ENCODE measurements at regions not wholly inside any gene's neighbourhood (a gene's known extent, or its start where the extent isn't known, plus 50 kb on each side); places are given as distances from the start of the nearest gene placed in this dataset.

GRCh38 chr9:108290839-108291585 is 564.8 kb downstream of the ACTL7B start:
- H3K36me3 ChIP-seq: no peaks in the 10 kb centered on the region
- no peaks in the 10 kb centered on the region; the same call in 1 of the 2 replicates for H3K9me3 ChIP-seq
- no peak overlapping the region for H3K4me3 ChIP-seq
- no peak for DNase-seq
- no peaks in the 10 kb centered on the region for H3K27me3 ChIP-seq

DNA sequence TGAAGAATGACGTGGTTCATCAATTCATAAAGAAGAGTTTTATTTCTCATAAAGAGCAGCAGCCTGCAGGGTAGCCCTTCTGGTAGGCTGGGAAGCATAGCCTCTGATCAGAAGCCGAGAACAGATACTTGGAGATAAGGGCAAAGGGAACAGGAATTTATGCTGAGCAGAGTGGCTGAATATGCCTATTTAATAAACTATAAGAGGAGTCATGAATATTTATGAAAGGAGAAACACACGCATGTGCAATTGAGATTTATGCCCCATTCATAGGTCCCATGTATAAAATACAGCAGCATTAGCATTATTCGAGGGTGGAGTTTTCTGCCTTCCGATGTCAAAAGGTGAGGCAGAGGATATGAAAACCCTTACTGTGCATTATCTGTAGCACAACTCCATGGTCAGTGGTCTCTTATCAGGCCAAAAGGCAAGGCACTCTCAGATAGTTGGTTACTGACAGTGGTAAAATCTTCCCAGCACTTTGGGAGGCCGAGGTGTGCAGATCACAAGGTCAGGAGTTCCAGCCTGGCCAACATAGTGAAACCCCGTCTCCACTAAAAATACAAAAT is 569.1 kb downstream of the ACTL7B start:
- Histone ChIP-seq H3K27me3 (no peaks in the 10 kb centered on the region), H3K9me3 (no peaks in the 10 kb centered on the region), H3K36me3 (no peaks in the 10 kb centered on the region), H3K4me3 (no peak overlapping the region)
- DNase-seq: no peak

GRCh38 chr9:108283696-108284095 is 572.1 kb downstream of the ACTL7B start:
- H3K9me3 ChIP-seq: no peaks in the 10 kb centered on the region; the same call in 1 of the 2 replicates

DNA sequence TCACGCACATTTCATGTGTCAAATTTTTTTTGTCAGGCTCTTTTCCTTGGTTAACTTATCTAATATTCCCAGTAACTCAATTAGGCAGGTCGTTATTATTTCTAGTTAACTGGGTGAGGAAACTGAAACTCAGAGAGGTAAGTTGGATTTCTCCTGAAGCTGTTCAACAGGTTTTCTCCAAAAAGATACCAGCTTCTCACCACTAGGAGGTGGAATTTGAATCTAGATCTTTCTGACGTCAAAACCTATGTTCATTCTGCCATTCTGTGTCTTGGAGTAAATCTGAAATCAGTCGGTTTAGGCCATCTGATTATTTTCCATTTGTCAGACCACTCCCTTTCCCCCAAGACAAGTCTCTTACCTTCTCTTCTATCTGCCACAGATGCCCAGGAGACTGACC is 572.9 kb downstream of the ACTL7B start:
- no peak for DNase-seq

More at GRCh38 chr9:108283696-108284095, 572.1 kb downstream of the ACTL7B start:
- no peak for DNase-seq
- no peaks in the 10 kb centered on the region for H3K36me3 ChIP-seq
- no peak overlapping the region for H3K4me3 ChIP-seq
- H3K27me3 ChIP-seq: no peaks in the 10 kb centered on the region

GRCh38 chr9:108281696-108282095 is 574.1 kb downstream of the ACTL7B start:
- H3K36me3 ChIP-seq: no peaks in the 10 kb centered on the region
- H3K27me3 ChIP-seq: no peaks in the 10 kb centered on the region
- H3K4me3 ChIP-seq: no peak overlapping the region
- DNase-seq: no peak
- H3K9me3 ChIP-seq: no peaks in the 10 kb centered on the region; the same call in 1 of the 2 replicates

More for the DNA sequence above, 572.9 kb downstream of the ACTL7B start:
- H3K4me3 ChIP-seq: no peak overlapping the region
- no peaks in the 10 kb centered on the region for H3K36me3 ChIP-seq
- no peaks in the 10 kb centered on the region for H3K27me3 ChIP-seq
- H3K9me3 ChIP-seq: no peaks in the 10 kb centered on the region; the same call in 1 of the 2 replicates

DNA sequence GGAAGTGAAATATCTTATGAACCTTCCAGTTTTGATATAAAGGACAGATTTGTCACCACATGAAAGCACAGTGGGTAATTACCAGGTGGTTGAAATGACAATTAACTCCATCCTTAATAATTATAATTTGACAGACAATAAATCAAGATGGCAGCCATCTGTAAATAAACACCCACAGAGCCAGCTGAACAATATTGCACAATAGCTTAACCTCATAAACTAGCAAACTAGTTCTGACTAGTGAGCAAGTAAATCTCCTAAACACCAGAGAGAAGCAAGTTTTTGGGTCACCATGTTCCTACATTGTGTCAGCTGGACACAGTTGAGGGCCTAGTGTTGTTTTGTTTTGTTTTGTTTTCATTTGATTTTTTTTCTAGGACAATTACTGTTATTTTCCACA is 577.4 kb downstream of the ACTL7B start:
- Histone ChIP-seq H3K36me3 (no peaks in the 10 kb centered on the region), H3K9me3 (no peaks in the 10 kb centered on the region; the same call in 1 of the 2 replicates), H3K27me3 (no peaks in the 10 kb centered on the region), H3K4me3 (no peak overlapping the region)
- no peak for DNase-seq

GRCh38 chr9:108277216-108277615 is 578.6 kb downstream of the ACTL7B start:
- H3K27me3 ChIP-seq: no peaks in the 10 kb centered on the region
- DNase-seq: no peak
- no peaks in the 10 kb centered on the region for H3K36me3 ChIP-seq
- H3K4me3 ChIP-seq: no peak overlapping the region
- no peaks in the 10 kb centered on the region; the same call in 1 of the 2 replicates for H3K9me3 ChIP-seq

DNA sequence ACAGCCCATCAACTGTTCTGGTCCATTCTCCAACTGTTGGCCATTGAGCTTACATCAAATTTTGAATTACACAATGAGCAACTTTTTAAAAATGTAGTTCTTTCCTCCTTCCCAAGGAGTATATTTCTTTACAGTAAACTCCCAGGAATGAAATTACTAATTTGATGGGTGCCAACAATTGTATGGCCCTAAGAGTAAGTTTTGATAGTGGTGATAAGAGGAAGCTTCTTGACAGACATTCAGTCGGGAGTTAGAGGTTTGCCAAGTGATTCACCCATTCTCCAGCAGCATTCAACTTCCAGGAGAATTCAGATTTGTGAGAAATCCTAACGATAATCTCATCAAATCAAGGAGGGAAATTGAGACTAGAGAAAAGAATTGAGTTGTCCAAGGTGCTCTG is 579.9 kb downstream of the ACTL7B start:
- peak; percentile 7 for DNase-seq
- no peaks in the 10 kb centered on the region for H3K27me3 ChIP-seq
- no peak overlapping the region for H3K4me3 ChIP-seq
- H3K36me3 ChIP-seq: no peaks in the 10 kb centered on the region
- no peaks in the 10 kb centered on the region for H3K9me3 ChIP-seq

DNA sequence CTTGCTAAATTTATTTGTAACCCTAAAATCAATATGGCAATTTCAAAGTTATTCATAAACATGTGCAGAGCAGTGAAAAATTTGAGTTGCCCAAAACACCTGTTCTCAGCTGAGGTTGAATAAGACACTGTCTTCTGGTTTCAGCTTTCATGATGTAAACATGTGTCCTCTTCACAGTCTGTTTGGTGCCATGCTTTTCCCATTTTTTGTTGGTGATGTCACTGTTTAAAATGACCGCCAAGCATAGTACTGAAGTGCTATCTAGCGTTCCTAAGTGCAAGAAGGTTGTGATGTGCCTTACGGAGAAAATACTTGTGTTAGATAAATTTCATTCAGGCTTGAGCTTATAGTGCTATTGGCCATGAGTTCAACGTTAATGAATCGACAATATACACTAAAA is 580.8 kb downstream of the ACTL7B start:
- Histone ChIP-seq H3K27me3 (no peaks in the 10 kb centered on the region), H3K36me3 (no peaks in the 10 kb centered on the region), H3K4me3 (no peak overlapping the region), H3K9me3 (no peaks in the 10 kb centered on the region)
- DNase-seq: no peak

- no peak overlapping the region for H3K4me3 ChIP-seq
- no peaks in the 10 kb centered on the region for H3K27me3 ChIP-seq
- DNase-seq: no peak
- H3K9me3 ChIP-seq: no peaks in the 10 kb centered on the region
- H3K36me3 ChIP-seq: no peaks in the 10 kb centered on the region
Measured at GRCh38 chr9:108273988-108274387, 581.8 kb downstream of the ACTL7B start.

- Histone ChIP-seq H3K4me3 (no peak overlapping the region), H3K9me3 (no peaks in the 10 kb centered on the region), H3K36me3 (no peaks in the 10 kb centered on the region), H3K27me3 (no peaks in the 10 kb centered on the region)
- DNase-seq: peak; percentile 44
Measured at GRCh38 chr9:108272349-108272899, 583.4 kb downstream of the ACTL7B start.

DNA sequence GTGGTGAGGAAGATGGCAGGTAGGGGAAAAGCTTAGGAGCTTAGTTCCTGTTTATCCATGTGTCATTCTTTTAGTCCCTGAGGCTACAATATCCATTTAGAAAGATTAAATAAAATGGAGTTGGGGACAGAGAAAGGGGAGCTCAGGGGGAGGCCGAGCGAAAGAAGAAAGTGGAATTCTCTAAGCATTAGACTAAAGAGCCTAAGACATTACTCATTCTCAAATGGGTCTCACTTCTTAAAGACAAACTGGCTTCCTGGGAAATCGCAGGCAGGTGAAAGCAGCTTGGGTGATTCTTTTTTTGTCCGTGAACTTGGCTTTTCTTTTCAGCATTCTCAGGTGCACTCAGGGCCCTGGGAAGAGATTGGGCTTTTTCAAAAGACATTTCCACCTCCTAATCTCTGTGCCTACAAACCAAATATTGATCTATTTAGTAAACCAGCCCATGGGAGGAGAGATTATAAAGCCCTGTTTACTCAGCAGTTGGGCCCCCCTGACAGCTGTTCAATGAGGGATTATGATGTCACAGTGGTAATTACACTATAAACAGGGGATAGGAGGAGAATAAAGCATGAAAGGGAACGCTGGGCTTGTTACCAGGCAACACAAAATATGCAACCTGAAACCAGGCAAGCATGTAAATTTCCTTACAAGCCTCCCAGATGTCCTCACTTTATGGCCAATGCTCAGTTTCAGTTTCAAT is 584.0 kb downstream of the ACTL7B start:
- Histone ChIP-seq H3K27me3 (no peaks in the 10 kb centered on the region), H3K4me3 (no peak overlapping the region), H3K36me3 (no peaks in the 10 kb centered on the region), H3K9me3 (no peaks in the 10 kb centered on the region)
- no peak for DNase-seq

DNA sequence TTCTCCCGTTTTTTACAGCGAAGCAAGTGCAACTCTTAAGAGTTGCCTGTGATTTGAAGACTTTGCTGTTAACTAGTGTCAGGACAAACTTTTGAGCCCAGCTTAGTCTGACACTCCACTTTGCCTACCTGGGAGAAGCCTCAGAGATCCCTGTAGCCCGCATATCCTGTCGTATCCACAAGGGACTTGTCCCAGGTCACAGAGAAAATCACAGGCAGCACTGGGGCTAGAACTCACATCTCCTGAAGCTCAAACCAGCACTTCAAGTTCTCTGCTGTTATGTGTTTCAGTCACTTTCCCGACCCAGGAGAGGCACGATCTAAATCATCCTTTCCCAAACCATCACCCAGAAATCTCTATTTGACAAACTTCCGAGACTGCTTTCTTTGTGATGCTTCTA is 584.5 kb downstream of the ACTL7B start:
- Histone ChIP-seq H3K4me3 (no peak overlapping the region), H3K36me3 (no peaks in the 10 kb centered on the region), H3K27me3 (no peaks in the 10 kb centered on the region), H3K9me3 (no peaks in the 10 kb centered on the region)
- no peak for DNase-seq

DNA sequence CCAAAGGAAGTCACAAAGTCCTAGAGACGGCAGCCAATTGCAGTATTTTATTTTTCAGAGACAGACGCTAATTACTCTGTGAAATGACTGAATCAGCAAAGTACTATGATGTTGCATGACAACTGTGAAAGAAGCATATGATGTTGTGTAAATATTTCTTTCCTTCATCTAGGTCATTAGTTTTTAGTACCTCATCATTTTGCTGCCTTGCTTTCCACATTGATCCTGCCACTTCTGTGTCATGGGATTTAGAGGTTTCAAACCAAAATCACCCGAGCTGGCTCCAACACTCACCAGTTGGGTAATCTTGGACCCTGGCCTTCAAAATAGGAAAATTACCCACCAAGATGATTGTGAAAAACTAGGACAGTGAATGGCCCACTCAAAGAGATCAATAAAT is 585.2 kb downstream of the ACTL7B start:
- no peak for DNase-seq
- H3K4me3 ChIP-seq: no peak overlapping the region
- H3K27me3 ChIP-seq: no peaks in the 10 kb centered on the region
- no peaks in the 10 kb centered on the region for H3K36me3 ChIP-seq
- no peaks in the 10 kb centered on the region for H3K9me3 ChIP-seq

GRCh38 chr9:108270051-108270450 is 585.7 kb downstream of the ACTL7B start:
- H3K36me3 ChIP-seq: no peaks in the 10 kb centered on the region
- H3K9me3 ChIP-seq: no peaks in the 10 kb centered on the region
- no peaks in the 10 kb centered on the region for H3K27me3 ChIP-seq
- no peak overlapping the region for H3K4me3 ChIP-seq
- no peak for DNase-seq

DNA sequence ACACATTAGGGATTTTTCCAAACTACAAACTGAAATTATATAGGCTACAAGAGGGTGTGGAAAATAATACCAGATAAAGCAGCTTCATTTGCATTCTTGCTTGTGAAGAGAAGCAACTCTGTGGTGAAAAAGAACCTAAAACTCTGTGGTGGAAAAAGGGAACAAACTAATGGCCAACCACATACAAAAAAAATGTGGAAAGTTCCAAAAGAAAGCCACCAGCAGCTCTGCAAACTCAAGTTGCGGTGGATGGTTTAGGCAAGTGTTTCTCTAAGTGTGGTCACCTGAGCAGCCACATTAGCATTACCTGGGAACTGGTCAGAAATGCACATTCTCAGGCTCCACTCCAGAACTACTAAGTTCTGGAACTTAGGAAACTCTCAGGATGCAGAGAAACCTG is 586.4 kb downstream of the ACTL7B start:
- DNase-seq: no peak
- H3K4me3 ChIP-seq: no peak overlapping the region
- no peaks in the 10 kb centered on the region for H3K9me3 ChIP-seq
- no peaks in the 10 kb centered on the region for H3K27me3 ChIP-seq
- H3K36me3 ChIP-seq: no peaks in the 10 kb centered on the region

- DNase-seq: no peak
- H3K36me3 ChIP-seq: no peaks in the 10 kb centered on the region
- H3K9me3 ChIP-seq: no peaks in the 10 kb centered on the region
- H3K4me3 ChIP-seq: no peak overlapping the region
- no peaks in the 10 kb centered on the region for H3K27me3 ChIP-seq
Measured at GRCh38 chr9:108265065-108265464, 590.7 kb downstream of the ACTL7B start.
